HS-5 (cell line): ENCODE measurements at regions not wholly inside any gene's neighbourhood (a gene's known extent, or its start where the extent isn't known, plus 50 kb on each side); places are given as distances from the start of the nearest gene placed in this dataset.

Source experiments
- DNase-seq: peaks from one replicate; pipeline ENCODE4 v3.0.0-alpha.2; 2012; ENCODE audit warnings: low read depth

DNA sequence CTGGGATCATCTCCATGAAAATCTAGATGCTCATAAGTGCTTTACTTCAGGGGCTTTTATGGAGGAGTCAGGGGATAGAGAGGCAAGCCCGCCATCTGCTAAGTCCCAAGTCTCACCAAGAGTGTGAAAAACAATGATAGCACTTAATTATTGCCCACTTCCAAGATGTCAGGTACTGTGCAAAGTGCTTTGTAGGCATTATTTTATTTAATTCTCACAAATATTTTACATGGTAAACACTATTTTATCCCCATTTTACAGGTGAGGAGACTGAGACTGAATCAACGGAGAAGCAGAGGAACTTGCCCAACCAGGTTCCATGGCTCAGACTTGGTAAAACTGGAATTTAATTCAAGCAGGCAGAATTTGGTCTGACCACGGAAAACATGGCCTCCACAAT lies 147.5 kb downstream of the ACKR3 start:
- DNase-seq: no peak

DNA sequence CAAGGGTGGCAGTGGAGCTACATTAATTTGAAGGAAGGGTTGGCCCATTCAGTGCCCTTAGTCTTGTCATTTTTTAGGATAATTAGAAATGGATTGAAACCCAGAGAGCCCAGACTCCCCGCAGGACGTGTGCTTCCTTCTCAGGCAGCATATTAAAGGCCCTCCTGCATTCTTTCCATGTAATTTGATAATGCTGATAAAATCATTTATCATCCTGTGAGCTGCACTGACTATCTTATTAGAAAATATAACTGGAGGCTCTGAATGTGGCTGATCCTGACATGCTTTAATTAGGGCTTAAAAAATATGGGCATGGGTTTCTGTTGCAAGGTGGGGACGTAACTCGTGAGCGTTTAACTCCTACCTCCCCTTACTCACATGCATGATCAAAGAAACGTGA lies 148.1 kb downstream of the ACKR3 start:
- no peak for DNase-seq

DNA sequence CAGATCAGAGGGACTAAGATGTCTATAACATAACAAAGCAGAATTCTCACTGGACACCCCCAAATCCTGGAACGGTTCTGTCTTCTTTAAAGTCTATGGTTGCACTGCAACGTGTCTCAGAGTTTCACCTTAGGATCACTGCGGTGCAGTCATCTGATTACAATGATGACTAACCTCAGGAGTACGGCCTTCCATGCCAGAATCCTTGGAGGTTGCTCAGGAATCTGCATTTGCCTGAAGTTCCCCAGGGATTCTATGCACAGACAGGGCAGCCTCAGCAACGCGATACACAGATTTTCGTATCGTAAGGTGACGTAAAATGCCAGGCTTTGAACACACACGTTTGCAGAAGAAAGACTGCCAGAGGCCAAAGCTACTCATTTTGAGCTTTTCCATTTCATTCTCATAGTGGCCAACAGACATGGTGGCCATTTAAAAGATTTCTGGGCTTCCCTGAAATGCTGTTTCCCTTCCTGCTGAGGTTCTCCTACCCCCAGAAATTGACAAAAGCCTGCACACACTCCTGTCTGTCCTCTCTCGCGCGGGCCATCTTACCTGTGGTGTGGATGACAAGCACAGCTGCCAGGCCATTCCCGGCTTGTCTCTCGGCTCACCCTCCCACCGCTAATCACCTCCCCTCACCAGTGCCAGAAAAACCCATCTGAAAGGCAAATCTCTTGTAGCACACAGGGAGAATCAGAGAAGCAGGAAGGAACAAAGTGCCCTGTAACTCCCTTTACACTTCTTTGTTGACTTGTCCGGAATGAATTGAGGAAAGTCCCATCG lies 148.8 kb downstream of the ACKR3 start:
- no peak for DNase-seq

DNA sequence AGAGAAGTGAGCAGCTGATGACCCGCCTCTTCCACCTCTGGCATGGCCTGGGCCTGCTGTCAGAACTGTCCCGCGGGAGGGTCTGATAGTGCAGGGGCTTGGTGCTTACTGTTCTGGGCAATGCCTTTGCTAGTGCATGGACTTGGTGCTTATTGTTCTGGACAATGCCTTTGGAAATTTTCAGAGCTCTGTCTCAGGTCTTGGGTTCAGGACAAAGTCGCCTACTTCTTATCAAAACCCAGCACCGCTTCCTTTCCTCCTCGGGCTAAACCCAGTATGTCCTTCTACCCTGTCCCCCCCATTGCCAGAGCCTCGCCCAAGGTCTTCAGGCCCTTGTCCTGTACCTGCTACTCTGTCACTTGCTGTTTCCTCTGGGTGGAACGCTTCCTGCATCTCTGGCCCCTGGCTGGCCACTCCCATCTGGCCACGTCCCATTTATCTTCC lies 149.6 kb downstream of the ACKR3 start:
- no peak for DNase-seq

GRCh38 chr2:236720974-236721540 lies 151.4 kb downstream of the ACKR3 start:
- DNase-seq: no peak

DNA sequence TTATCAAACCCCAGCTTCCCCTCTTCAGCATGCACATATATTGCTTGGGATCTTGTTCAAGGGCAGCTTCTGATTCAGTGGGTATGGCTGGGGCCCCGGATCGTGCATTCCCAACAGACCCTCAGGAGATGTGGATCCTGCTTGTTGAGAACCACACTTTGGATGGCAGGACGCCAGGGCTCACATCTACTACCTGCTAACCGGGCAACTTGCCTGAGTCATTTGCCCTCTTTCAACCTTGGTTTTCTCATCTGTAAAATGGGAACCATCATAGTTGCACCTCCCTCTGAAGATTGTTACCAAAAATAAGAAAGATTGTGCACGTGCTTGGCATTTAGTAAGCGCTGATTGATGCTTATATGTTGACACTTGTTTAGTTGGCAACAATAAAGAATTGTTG lies 154.6 kb downstream of the ACKR3 start:
- DNase-seq: no peak

DNA sequence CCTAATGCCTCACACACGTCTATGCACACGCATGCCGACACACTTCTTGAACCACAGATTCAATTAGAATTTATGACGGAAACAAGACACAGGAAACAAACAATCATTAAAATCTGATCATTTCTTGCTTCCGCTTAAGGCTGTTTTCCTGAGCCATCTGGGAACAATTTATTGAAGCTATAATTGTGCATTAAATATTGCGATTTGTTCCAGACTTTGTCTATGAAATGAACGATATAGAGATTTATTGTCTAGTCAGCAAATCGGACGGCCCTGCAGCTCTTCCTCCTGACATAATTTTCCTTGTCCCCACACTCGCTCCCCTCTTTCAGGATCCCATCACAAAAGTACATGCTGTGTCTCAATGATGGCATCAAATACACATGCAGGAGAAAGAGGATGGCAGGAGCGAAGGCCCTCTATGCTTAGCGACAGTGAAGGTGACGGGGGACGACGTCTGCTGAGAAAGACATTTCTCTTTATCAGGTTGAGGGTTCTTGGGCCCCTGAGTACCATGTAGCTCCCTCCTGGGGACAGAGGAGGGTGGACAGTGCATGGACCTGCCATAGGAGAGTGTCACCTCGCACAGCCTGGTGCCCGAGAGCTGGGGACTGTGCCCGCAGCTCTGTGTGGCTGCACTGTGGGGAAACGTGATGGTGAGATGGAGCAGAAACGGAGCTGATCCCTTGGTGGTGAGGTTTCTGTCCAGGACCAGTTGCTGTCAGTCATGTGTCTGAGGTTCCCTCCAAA lies 157.3 kb downstream of the ACKR3 start:
- DNase-seq: no peak

GRCh38 chr2:236728916-236729670 lies 159.5 kb downstream of the ACKR3 start:
- DNase-seq: no peak

- no peak for DNase-seq
Observed at GRCh38 chr2:236730393-236730792, 160.8 kb downstream of the ACKR3 start.

GRCh38 chr2:236731767-236732580 lies 162.3 kb downstream of the ACKR3 start:
- DNase-seq: no peak

GRCh38 chr2:236733156-236733555 lies 163.5 kb downstream of the ACKR3 start:
- no peak for DNase-seq

DNA sequence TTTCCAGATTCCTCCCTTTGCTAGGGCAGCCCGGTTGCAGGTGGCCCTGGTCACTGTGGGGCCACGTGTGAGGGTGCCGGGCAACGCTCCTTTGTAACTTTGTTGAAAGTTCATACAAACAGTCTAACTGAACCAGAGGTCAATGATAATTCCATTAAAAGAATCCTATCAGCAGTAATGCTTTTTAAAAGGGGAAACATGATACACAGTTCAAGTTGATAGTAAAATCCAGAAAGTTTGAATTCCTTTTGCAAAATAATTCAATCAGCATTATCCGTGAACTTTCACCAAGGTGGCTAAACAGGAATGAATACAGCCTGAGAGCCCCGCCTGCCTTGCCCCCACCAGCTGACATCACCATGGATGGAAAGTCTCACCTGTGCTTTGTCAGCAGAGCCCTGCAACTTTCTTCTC lies 166.2 kb downstream of the ACKR3 start:
- DNase-seq: no peak

- no peak for DNase-seq
Observed at GRCh38 chr2:236738030-236738429, 168.4 kb downstream of the ACKR3 start.

- no peak for DNase-seq
Observed at GRCh38 chr2:236738896-236739295, 169.3 kb downstream of the ACKR3 start.

DNA sequence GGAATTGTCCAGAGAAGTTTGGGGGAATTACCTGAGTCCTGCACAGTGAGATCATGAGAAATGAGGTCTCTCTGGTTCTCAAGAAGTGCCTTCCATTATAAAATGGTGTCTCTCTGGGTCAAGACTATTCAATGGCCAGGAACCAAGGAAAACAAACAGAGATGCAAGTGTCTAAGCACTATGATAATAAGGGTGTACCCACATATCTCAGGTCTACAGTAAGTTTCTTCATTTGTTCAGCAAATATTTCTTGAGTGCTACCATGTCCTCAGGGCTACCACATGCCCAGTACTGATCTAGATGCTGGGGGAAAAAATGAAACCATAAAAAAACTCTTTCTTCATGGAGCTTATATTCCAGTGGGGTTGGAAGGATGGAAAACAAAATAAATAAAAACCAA lies 170.0 kb downstream of the ACKR3 start:
- no peak for DNase-seq

- DNase-seq: no peak
Observed at GRCh38 chr2:236740506-236740905, 170.9 kb downstream of the ACKR3 start.

DNA sequence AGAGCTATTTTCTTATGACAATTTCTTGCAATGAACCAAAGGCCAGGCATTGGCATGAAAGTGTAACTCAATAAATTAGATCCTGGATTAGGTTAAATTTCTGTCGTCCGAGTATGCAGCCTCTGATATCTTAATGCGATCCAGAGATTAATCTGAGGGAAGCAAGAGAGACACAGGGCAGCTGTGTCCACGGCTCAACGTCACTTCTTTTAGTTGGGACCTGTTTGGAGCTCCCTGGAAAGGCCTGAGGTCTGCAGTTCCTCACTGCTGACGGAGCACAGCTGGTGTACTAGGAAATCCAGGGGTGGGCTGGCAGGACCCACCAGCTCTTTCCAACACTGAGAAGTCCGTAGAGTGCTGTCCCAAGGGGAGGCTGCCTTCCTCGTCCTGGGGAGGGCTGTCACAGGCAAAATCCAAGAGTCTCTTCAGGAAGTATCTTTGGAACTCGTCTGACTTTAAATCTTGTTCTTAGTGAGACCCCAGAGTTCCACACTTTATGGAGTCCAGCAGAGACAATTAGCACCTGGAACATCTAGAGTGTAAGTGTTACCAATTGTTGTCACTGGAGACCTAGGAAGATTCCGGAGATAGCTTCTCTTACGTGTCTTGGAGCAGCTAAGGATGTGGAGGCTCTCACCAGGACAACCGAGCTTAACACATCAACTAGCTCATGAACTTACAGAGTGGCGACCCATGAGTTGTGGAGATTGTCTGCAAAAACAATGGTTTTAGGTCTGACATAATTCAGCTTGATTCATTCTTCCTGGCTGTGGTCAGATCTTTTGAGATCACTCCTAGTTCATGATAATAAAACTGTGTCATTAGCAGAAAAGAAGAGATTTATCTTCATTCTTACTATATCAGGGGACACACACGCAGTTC lies 173.7 kb downstream of the ACKR3 start:
- peak; percentile 72 for DNase-seq

GRCh38 chr2:236743921-236744280 lies 174.3 kb downstream of the ACKR3 start:
- DNase-seq: no peak

DNA sequence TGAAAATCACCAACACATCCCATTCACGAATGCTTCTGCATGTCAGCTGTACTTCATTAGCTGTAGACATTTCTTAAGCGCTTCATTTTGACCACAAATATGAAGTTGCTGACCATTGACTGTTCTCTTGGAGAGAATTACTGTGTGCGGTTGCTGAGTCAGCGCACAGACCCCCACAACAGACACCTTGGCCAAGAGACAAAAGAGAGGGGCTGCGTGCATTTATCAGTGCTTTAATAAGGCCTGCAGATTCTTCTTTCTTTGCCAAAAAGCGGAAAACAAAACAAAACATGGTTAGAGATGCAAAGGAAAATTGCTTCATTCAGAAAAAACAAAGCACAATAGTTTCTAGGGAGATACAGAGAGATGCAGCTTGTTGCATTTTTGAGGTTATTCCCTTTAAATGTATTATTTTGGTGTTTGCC lies 174.7 kb downstream of the ACKR3 start:
- peak; percentile 92 for DNase-seq

GRCh38 chr2:236744716-236745115 lies 175.1 kb downstream of the ACKR3 start:
- no peak for DNase-seq
